HCT116 (cell line): ENCODE measurements at regions not wholly inside any gene's neighbourhood (a gene's known extent, or its start where the extent isn't known, plus 50 kb on each side); places are given as distances from the start of the nearest gene placed in this dataset.

Experiments used
- EGR1 ChIP-seq: IDR thresholded peaks from 2 replicates; pipeline ENCODE4 v1.6.1; 2012; ENCODE audit warnings: low read depth
- EZH2 ChIP-seq: fragments of 200-600 bp; sonication (generic); IDR thresholded peaks from 2 replicates; pipeline ENCODE4 v1.6.1; 2017; ENCODE audit warnings: antibody characterized with exemption, mixed run types
- RAD21 ChIP-seq: IDR thresholded peaks from 2 replicates; pipeline ENCODE4 v1.6.1; 2012; ENCODE audit warnings: low read depth, mild to moderate bottlenecking
- SP1 ChIP-seq: IDR thresholded peaks from 2 replicates; pipeline ENCODE4 v1.6.1; 2012; ENCODE audit warnings: low read depth
- TF ChIP-seq, protein P1 (sequence below), 3 experiments: fragments of 200-600 bp in 1 of 3; sonication (generic) in 1 of 3; IDR thresholded peaks in 2 of 3; conservative IDR thresholded peaks in 1 of 3; 2 replicates each; pipeline ENCODE4 v1.5.1; 2012 to 2017; ENCODE audit warnings: low read depth in 2 of 3, low read length in 2 of 3, antibody characterized with exemption in 1 of 3, borderline replicate concordance in 1 of 3, control low read depth in 1 of 3, mild to moderate bottlenecking in 1 of 3, mixed read lengths in 1 of 3, mixed run types in 1 of 3, moderate library complexity in 1 of 3; ENCODE audit not compliant: insufficient read depth in 1 of 3
- TF ChIP-seq, protein P2 (sequence below): IDR thresholded peaks from 2 replicates; pipeline ENCODE4 v1.6.1; 2012

DNA sequence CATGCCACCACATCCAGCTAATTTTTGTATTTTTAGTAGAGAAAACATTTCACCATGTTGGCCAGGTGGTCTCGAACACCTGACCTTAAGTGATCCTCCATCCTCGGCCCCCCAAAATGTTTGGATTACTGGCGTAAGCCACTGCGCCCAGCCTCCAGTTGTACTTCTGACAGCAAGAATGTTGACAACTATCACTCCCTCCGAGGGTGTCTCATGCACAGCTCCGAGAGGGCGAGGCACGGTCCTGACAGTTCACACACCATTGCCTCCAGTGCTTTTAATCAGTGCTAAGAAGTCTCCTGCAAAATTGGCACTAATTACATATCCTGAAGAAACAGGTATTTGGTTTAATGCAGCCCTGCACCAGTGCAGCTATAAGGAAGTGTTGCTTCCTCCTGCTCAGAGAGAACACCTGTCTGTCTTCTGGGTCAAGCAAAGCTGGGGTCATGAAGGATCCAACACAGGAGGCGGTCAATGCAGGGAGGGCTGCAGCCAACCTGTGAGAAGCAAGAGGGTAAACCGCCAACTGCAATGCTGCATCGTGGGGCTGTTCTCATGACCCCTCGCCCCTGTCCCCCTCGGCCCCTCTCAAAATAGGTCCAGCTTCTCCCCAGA, 184.0 kb downstream of the MED10 start:
- no peak for TF ChIP-seq EZH2
- no peak for TF ChIP-seq EGR1
- TF ChIP-seq, protein P1, sequence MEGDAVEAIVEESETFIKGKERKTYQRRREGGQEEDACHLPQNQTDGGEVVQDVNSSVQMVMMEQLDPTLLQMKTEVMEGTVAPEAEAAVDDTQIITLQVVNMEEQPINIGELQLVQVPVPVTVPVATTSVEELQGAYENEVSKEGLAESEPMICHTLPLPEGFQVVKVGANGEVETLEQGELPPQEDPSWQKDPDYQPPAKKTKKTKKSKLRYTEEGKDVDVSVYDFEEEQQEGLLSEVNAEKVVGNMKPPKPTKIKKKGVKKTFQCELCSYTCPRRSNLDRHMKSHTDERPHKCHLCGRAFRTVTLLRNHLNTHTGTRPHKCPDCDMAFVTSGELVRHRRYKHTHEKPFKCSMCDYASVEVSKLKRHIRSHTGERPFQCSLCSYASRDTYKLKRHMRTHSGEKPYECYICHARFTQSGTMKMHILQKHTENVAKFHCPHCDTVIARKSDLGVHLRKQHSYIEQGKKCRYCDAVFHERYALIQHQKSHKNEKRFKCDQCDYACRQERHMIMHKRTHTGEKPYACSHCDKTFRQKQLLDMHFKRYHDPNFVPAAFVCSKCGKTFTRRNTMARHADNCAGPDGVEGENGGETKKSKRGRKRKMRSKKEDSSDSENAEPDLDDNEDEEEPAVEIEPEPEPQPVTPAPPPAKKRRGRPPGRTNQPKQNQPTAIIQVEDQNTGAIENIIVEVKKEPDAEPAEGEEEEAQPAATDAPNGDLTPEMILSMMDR (IDR thresholded peaks at IDR 0.05 in 2 of 3, conservative IDR thresholded peaks at IDR 0.05 in 1 of 3; ENCODE audit: borderline replicate concordance in 1 of 3, insufficient read depth in 1 of 3, low read depth in 2 of 3, low read length in 2 of 3), result no peak
- no peak for TF ChIP-seq RAD21
- no peak for TF ChIP-seq SP1
- TF ChIP-seq, protein P2, sequence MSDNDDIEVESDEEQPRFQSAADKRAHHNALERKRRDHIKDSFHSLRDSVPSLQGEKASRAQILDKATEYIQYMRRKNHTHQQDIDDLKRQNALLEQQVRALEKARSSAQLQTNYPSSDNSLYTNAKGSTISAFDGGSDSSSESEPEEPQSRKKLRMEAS, result no peak
